Left lung (tissue), 4 donors: ENCODE measurements at regions not wholly inside any gene's neighbourhood (a gene's known extent, or its start where the extent isn't known, plus 50 kb on each side); places are given as distances from the start of the nearest gene placed in this dataset.

ENCODE experiments used
- ATAC-seq: fragments of 200-7000 bp; cut with Tn5 transposase; one replicate; pipeline ENCODE4 v1.9.1; 2020; ENCODE audit warnings: moderate library complexity
- DNase-seq, 4 donors: peaks; one replicate each; pipeline ENCODE4 v3.0.0-alpha.2; 2013 to 2020
- H3K27ac ChIP-seq, 2 donors: fragments of 200-600 bp; sonication (generic) in 1 of 2; one replicate each; pipeline versions ENCODE4 v1.5.0 to v1.8.0; 2020 to 2021
- H3K27me3 ChIP-seq, 2 donors: fragments of 200-600 bp; sonication (generic) in 1 of 2; one replicate each; pipeline versions ENCODE4 v1.5.0 to v1.8.0; 2020 to 2021
- H3K36me3 ChIP-seq, 2 donors: fragments of 200-600 bp; sonication (generic) in 1 of 2; one replicate each; pipeline versions ENCODE4 v1.5.0 to v1.8.0; 2020 to 2021
- H3K4me1 ChIP-seq, 2 donors: fragments of 200-600 bp; one replicate each; pipeline ENCODE4 v1.8.0; 2021
- H3K4me3 ChIP-seq, 2 donors: fragments of 200-600 bp; sonication (generic) in 1 of 2; one replicate each; pipeline versions ENCODE4 v1.5.0 to v1.8.0; 2020 to 2021; ENCODE audit warnings: mild to moderate bottlenecking in 1 of 2
- H3K9me3 ChIP-seq, 2 donors: fragments of 200-600 bp; sonication (generic) in 1 of 2; one replicate each; pipeline versions ENCODE4 v1.5.0 to v1.8.0; 2020 to 2021
- CTCF ChIP-seq, 2 donors: fragments of 200-600 bp; sonication (generic) in 1 of 2; IDR thresholded peaks; one replicate each; pipeline versions ENCODE4 v1.5.0 to v1.8.0; 2021; ENCODE audit warnings: antibody characterized with exemption in 2 of 2
- intact Hi-C, 2 donors: fragments of 100-400 bp; cut with DNase I; formaldehyde crosslinking; loops; one replicate each; pipeline versions ENCODE4 v1.11.2 to v1.14.2; 2022
- donor health status: DM: no; HTN: yes; CAD: no.
- donor health status: DM: no; HTN: no; CAD: no.

GRCh38 chr7:16315280-16315679 is 106.1 kb downstream of the CRPPA start:
- TF ChIP-seq CTCF (IDR thresholded peaks at IDR 0.05) = no peak
- intact Hi-C loops = no loop called here
- ATAC-seq (no peak), DNase-seq (no peak)
- Histone ChIP-seq H3K27me3 (no peaks in the 10 kb centered on the region), H3K9me3 (no peaks in the 10 kb centered on the region), H3K27ac (no peak overlapping the region), H3K36me3 (no peaks in the 10 kb centered on the region), H3K4me1 (no peaks in the 10 kb centered on the region), H3K4me3 (no peak overlapping the region)

- DNase-seq = no peak
- H3K36me3 ChIP-seq = no peaks in the 10 kb centered on the region
- TF ChIP-seq CTCF (IDR thresholded peaks at IDR 0.05) = no peak
- H3K27ac ChIP-seq = no peak overlapping the region
- intact Hi-C loops = no loop called here
- no peaks in the 10 kb centered on the region for H3K4me1 ChIP-seq
- H3K9me3 ChIP-seq = no peaks in the 10 kb centered on the region
- no peak overlapping the region for H3K4me3 ChIP-seq
- no peak for ATAC-seq
- H3K27me3 ChIP-seq = no peaks in the 10 kb centered on the region
These were observed 112.2 kb downstream of the CRPPA start for GRCh38 chr7:16309129-16309528.

GRCh38 chr7:16301291-16301690 is 120.0 kb downstream of the CRPPA start:
- Histone ChIP-seq H3K27ac (no peak overlapping the region), H3K36me3 (no peaks in the 10 kb centered on the region), H3K4me3 (no peak overlapping the region), H3K4me1 (no peaks in the 10 kb centered on the region), H3K9me3 (no peaks in the 10 kb centered on the region), H3K27me3 (no peaks in the 10 kb centered on the region)
- DNase-seq (no peak), ATAC-seq (no peak)
- intact Hi-C loops = no loop called here
- no peak for TF ChIP-seq CTCF (IDR thresholded peaks at IDR 0.05)

- no peak for TF ChIP-seq CTCF (IDR thresholded peaks at IDR 0.05)
- Histone ChIP-seq H3K4me1 (no peaks in the 10 kb centered on the region), H3K4me3 (no peak overlapping the region), H3K9me3 (no peaks in the 10 kb centered on the region), H3K27ac (no peak overlapping the region), H3K36me3 (no peaks in the 10 kb centered on the region), H3K27me3 (no peaks in the 10 kb centered on the region)
- intact Hi-C loops = no loop called here
- ATAC-seq (no peak), DNase-seq (peak in 1 of 4 donors; percentile 5)
These were observed 120.9 kb downstream of the CRPPA start for GRCh38 chr7:16300361-16300895.

- H3K4me3 ChIP-seq = no peak overlapping the region
- no peaks in the 10 kb centered on the region for H3K9me3 ChIP-seq
- DNase-seq = peak in 2 of 4 donors; percentile 13 to 21
- no peak for ATAC-seq
- no peaks in the 10 kb centered on the region for H3K36me3 ChIP-seq
- no peaks in the 10 kb centered on the region for H3K27me3 ChIP-seq
- no peaks in the 10 kb centered on the region for H3K4me1 ChIP-seq
- H3K27ac ChIP-seq = no peak overlapping the region
- no peak for TF ChIP-seq CTCF (IDR thresholded peaks at IDR 0.05)
- intact Hi-C loops = no loop called here
These were observed 121.5 kb downstream of the CRPPA start for GRCh38 chr7:16299853-16300252.
